GM12878 (cell line): ENCODE measurements at regions not wholly inside any gene's neighbourhood (a gene's known extent, or its start where the extent isn't known, plus 50 kb on each side); places are given as distances from the start of the nearest gene placed in this dataset.

Source experiments
- ATAC-seq: fragments of 200-7000 bp; cut with Tn5 transposase; 3 replicates; pipeline ENCODE4 v1.9.1; 2020; ENCODE audit warnings: mild to moderate bottlenecking, moderate library complexity
- BruUV-seq: library from RNA; stranded (reverse); fragments of 400-500 nt; replicated peaks from 2 replicates; lab custom pipeline; 2021; lab: Mats Ljungman, UMichigan
- CTCF ChIA-PET: fragments of 300-600 bp; sonication (Branson Sonifier 250); formaldehyde crosslinking; extraction: SDS; loops from one replicate; lab custom pipeline; 2021; ENCODE audit warnings: inconsistent platforms; lab: Yijun Ruan, JAX
- POLR2A ChIA-PET: fragments of 350-600 bp; formaldehyde crosslinking; extraction: SDS; loops from one replicate; lab custom pipeline; 2021; ENCODE audit warnings: inconsistent platforms; lab: Charles Lee
- RAD21 ChIA-PET: fragments of 300-600 bp; sonication (Branson Sonifier 250); formaldehyde crosslinking; loops from one replicate; lab custom pipeline; 2023; ENCODE audit warnings: antibody characterized with exemption; ENCODE audit not compliant: unreplicated experiment; lab: Charles Lee
- SMC1A ChIA-PET: fragments of 300-600 bp; sonication (Branson Sonifier 250); formaldehyde crosslinking; loops from one replicate; lab custom pipeline; 2023; ENCODE audit not compliant: unreplicated experiment, uncharacterized antibody; lab: Charles Lee
- DNase-seq: peaks from one replicate; pipeline ENCODE4 v3.0.0-alpha.2; 2011; ENCODE audit warnings: low read depth, low spot score
- FAIRE-seq: peaks from 3 replicates; lab custom pipeline; 2011; peaks lifted over from hg19 to GRCh38; lab: Jason Lieb, UNC
- H2AFZ ChIP-seq: 2 replicates; pipeline ENCODE4 v1.6.0; 2011; ENCODE audit warnings: low read depth, low read length, control low read depth; ENCODE audit not compliant: control insufficient read depth
- H3K27ac ChIP-seq: 2 replicates; pipeline ENCODE4 v1.5.1; 2011; ENCODE audit warnings: control low read depth; ENCODE audit not compliant: control insufficient read depth, insufficient read depth
- H3K27me3 ChIP-seq, 2 experiments: replicated peaks in 1 of 2; 2 replicates each; pipeline versions ENCODE4 v1.6.0 to v1.6.1; 2011; ENCODE audit warnings: low read length in 1 of 2; ENCODE audit not compliant: control insufficient read depth in 2 of 2, insufficient read depth in 2 of 2
- H3K36me3 ChIP-seq, 2 experiments: 2 replicates each; pipeline ENCODE4 v1.5.1; 2011; ENCODE audit warnings: low read length in 1 of 2; ENCODE audit not compliant: control insufficient read depth in 2 of 2, insufficient read depth in 2 of 2
- H3K4me1 ChIP-seq: 2 replicates; pipeline ENCODE4 v1.6.1; 2011; ENCODE audit warnings: mild to moderate bottlenecking, low read length, moderate library complexity, mixed read lengths; ENCODE audit not compliant: control insufficient read depth, insufficient read depth
- H3K4me2 ChIP-seq: 2 replicates; pipeline ENCODE4 v1.6.0; 2011; ENCODE audit warnings: control low read depth; ENCODE audit not compliant: control insufficient read depth, insufficient read depth
- H3K4me3 ChIP-seq: fragments of 200-600 bp; sonication (generic); 2 replicates; pipeline ENCODE4 v1.5.1; 2016
- H3K79me2 ChIP-seq: 2 replicates; pipeline ENCODE4 v1.6.0; 2011; ENCODE audit warnings: low read length; ENCODE audit not compliant: control insufficient read depth, insufficient read depth
- H3K9ac ChIP-seq: 2 replicates; pipeline ENCODE4 v1.8.0; 2011; ENCODE audit warnings: low read length, control low read depth, mixed read lengths; ENCODE audit not compliant: control insufficient read depth, insufficient read depth
- H3K9me3 ChIP-seq: replicated peaks from 3 replicates; pipeline ENCODE4 v1.5.1; 2011; ENCODE audit warnings: mild to moderate bottlenecking, low read length; ENCODE audit not compliant: control insufficient read depth, insufficient read depth
- H4K20me1 ChIP-seq: 2 replicates; pipeline ENCODE4 v1.6.0; 2011; ENCODE audit not compliant: control insufficient read depth, insufficient read depth
- CBFB ChIP-seq: IDR thresholded peaks from 2 replicates; pipeline ENCODE4 v1.6.1; 2016; ENCODE audit warnings: antibody characterized with exemption, low read depth
- ETV6 ChIP-seq, 2 experiments: fragments of 450-650 bp in 1 of 2; IDR thresholded peaks in 1 of 2; conservative IDR thresholded peaks in 1 of 2; 2 replicates each; pipeline ENCODE4 v1.6.1; 2014; ENCODE audit warnings: antibody characterized with exemption in 1 of 2, borderline replicate concordance in 1 of 2, low read depth in 1 of 2, mild to moderate bottlenecking in 1 of 2, moderate library complexity in 1 of 2
- HDAC2 ChIP-seq: fragments of 200-600 bp; sonication (generic); IDR thresholded peaks from 2 replicates; pipeline ENCODE4 v1.6.1; 2017
- LARP7 ChIP-seq: fragments of 450-650 bp; IDR thresholded peaks from 2 replicates; pipeline ENCODE4 v1.6.1; 2017; ENCODE audit warnings: mild to moderate bottlenecking
- MYB ChIP-seq: fragments of 150-350 bp; IDR thresholded peaks from 2 replicates; pipeline ENCODE4 v1.6.1; 2014; ENCODE audit warnings: mild to moderate bottlenecking, low read depth, low read length, borderline replicate concordance
- NFIC ChIP-seq: IDR thresholded peaks from 2 replicates; pipeline ENCODE4 v1.6.1; 2012; ENCODE audit warnings: low read depth, mild to moderate bottlenecking, inconsistent platforms, low read length, moderate library complexity
- NFXL1 ChIP-seq: fragments of 450-650 bp; IDR thresholded peaks from 2 replicates; pipeline ENCODE4 v1.6.1; 2017; ENCODE audit warnings: antibody characterized with exemption, mild to moderate bottlenecking, borderline replicate concordance
- NFYB ChIP-seq: IDR thresholded peaks from 2 replicates; pipeline ENCODE4 v1.6.1; 2011; ENCODE audit warnings: low read depth, mild to moderate bottlenecking, low read length, improper control_type of control experiment, moderate library complexity; ENCODE audit not compliant: insufficient read depth
- PML ChIP-seq: IDR thresholded peaks from 2 replicates; pipeline ENCODE4 v1.6.1; 2012; ENCODE audit warnings: low read length, inconsistent platforms
- SIX5 ChIP-seq: IDR thresholded peaks from 2 replicates; pipeline ENCODE4 v1.6.1; 2011; ENCODE audit warnings: mild to moderate bottlenecking, low read depth, low read length, moderate library complexity; ENCODE audit not compliant: severe bottlenecking
- SMAD1 ChIP-seq: fragments of 450-650 bp; IDR thresholded peaks from 2 replicates; pipeline ENCODE4 v1.6.1; 2018; ENCODE audit warnings: mild to moderate bottlenecking, low read depth; ENCODE audit not compliant: partially characterized antibody
- SUZ12 ChIP-seq: fragments of 200-600 bp; sonication (generic); IDR thresholded peaks from one replicate; pipeline ENCODE4 v1.6.1; 2018; ENCODE audit warnings: antibody characterized with exemption, mild to moderate bottlenecking; ENCODE audit not compliant: unreplicated experiment
- WGBS: methylation state at CpG from one replicate; pipeline ENCODE4 v1.1.6; 2016; ENCODE audit warnings: low lambda C conversion rate; ENCODE audit not compliant: insufficient replicate concordance, insufficient coverage; ENCODE audit errors: missing lambda C conversion rate; 5-methylcytosine and 5-hydroxymethylcytosine counted together
- in situ Hi-C: fragments of 300-500 bp; cut with MboI; formaldehyde crosslinking; loops from 9 replicates; pipeline ENCODE4 v1.14.3; 2018; ENCODE audit warnings: mixed read lengths
- intact Hi-C: fragments of 100-400 bp; cut with micrococcal nuclease; formaldehyde crosslinking; loops from one replicate; pipeline ENCODE4 v1.14.2; 2022; ENCODE audit not compliant: unreplicated experiment

GRCh38 chr1:60898413-60898812, 183.9 kb upstream of the NFIA start:
- no peak overlapping the region for H3K4me3 ChIP-seq
- H3K27me3 ChIP-seq: no peaks in the 10 kb centered on the region
- DNase-seq (no peak), FAIRE-seq (no peak), ATAC-seq (no peak)
- 0% methylated on average over 4 of the region's 4 CpGs for WGBS
- RAD21 ChIA-PET: interaction anchor here (0.6 kb wide), 1 partner anchor 250 kb away, joined by 3 read pairs; no protein-coding TSS in a partner anchor
- TF ChIP-seq CBFB (no peak), NFYB (no peak), HDAC2 (no peak), NFIC (no peak), SUZ12 (no peak), PML (no peak), LARP7 (no peak), SMAD1 (no peak), SIX5 (no peak), ETV6 (conservative IDR thresholded peaks at IDR 0.05 in 1 of 2, IDR thresholded peaks at IDR 0.05 in 1 of 2; ENCODE audit: borderline replicate concordance in 1 of 2, low read depth in 1 of 2) (no peak), NFXL1 (no peak), MYB (no peak)
- TF ChIP-seq, all 136 proteins: peak for 0
- no peaks in the 10 kb centered on the region for H3K9me3 ChIP-seq
- H3K4me2 ChIP-seq: no peak overlapping the region
- intact Hi-C loops (no loop called here), in situ Hi-C loops (no loop called here)
- ChIA-PET CTCF (no interaction called here), SMC1A (no interaction called here), POLR2A (no interaction called here)
- BruUV-seq: no TSS peak
- no peaks in the 10 kb centered on the region for H3K36me3 ChIP-seq
- H2AFZ ChIP-seq: no peak overlapping the region
- H3K9ac ChIP-seq: no peak overlapping the region
- no peaks in the 10 kb centered on the region for H4K20me1 ChIP-seq
- no peaks in the 10 kb centered on the region for H3K4me1 ChIP-seq
- H3K27ac ChIP-seq: no peak overlapping the region
- no peaks in the 10 kb centered on the region for H3K79me2 ChIP-seq
